GM12878 (cell line): ENCODE measurements at regions not wholly inside any gene's neighbourhood (a gene's known extent, or its start where the extent isn't known, plus 50 kb on each side); places are given as distances from the start of the nearest gene placed in this dataset.

ENCODE experiments used
- ATAC-seq: fragments of 200-7000 bp; cut with Tn5 transposase; 3 replicates; pipeline ENCODE4 v1.9.1; 2020; ENCODE audit warnings: mild to moderate bottlenecking, moderate library complexity
- BruUV-seq: library from RNA; stranded (reverse); fragments of 400-500 nt; replicated peaks from 2 replicates; lab custom pipeline; 2021; lab: Mats Ljungman, UMichigan
- CTCF ChIA-PET: fragments of 300-600 bp; sonication (Branson Sonifier 250); formaldehyde crosslinking; extraction: SDS; loops from one replicate; lab custom pipeline; 2021; ENCODE audit warnings: inconsistent platforms; lab: Yijun Ruan, JAX
- POLR2A ChIA-PET: fragments of 350-600 bp; formaldehyde crosslinking; extraction: SDS; loops from one replicate; lab custom pipeline; 2021; ENCODE audit warnings: inconsistent platforms; lab: Charles Lee
- RAD21 ChIA-PET: fragments of 300-600 bp; sonication (Branson Sonifier 250); formaldehyde crosslinking; loops from one replicate; lab custom pipeline; 2023; ENCODE audit warnings: antibody characterized with exemption; ENCODE audit not compliant: unreplicated experiment; lab: Charles Lee
- SMC1A ChIA-PET: fragments of 300-600 bp; sonication (Branson Sonifier 250); formaldehyde crosslinking; loops from one replicate; lab custom pipeline; 2023; ENCODE audit not compliant: unreplicated experiment, uncharacterized antibody; lab: Charles Lee
- DNase-seq: peaks from one replicate; pipeline ENCODE4 v3.0.0-alpha.2; 2011; ENCODE audit warnings: low read depth, low spot score
- FAIRE-seq: peaks from 3 replicates; lab custom pipeline; 2011; peaks lifted over from hg19 to GRCh38; lab: Jason Lieb, UNC
- H2AFZ ChIP-seq: 2 replicates; pipeline ENCODE4 v1.6.0; 2011; ENCODE audit warnings: low read depth, low read length, control low read depth; ENCODE audit not compliant: control insufficient read depth
- H3K27ac ChIP-seq: 2 replicates; pipeline ENCODE4 v1.5.1; 2011; ENCODE audit warnings: control low read depth; ENCODE audit not compliant: control insufficient read depth, insufficient read depth
- H3K27me3 ChIP-seq, 2 experiments: replicated peaks in 1 of 2; 2 replicates each; pipeline versions ENCODE4 v1.6.0 to v1.6.1; 2011; ENCODE audit warnings: low read length in 1 of 2; ENCODE audit not compliant: control insufficient read depth in 2 of 2, insufficient read depth in 2 of 2
- H3K36me3 ChIP-seq, 2 experiments: 2 replicates each; pipeline ENCODE4 v1.5.1; 2011; ENCODE audit warnings: low read length in 1 of 2; ENCODE audit not compliant: control insufficient read depth in 2 of 2, insufficient read depth in 2 of 2
- H3K4me1 ChIP-seq: 2 replicates; pipeline ENCODE4 v1.6.1; 2011; ENCODE audit warnings: mild to moderate bottlenecking, low read length, moderate library complexity, mixed read lengths; ENCODE audit not compliant: control insufficient read depth, insufficient read depth
- H3K4me2 ChIP-seq: 2 replicates; pipeline ENCODE4 v1.6.0; 2011; ENCODE audit warnings: control low read depth; ENCODE audit not compliant: control insufficient read depth, insufficient read depth
- H3K4me3 ChIP-seq: fragments of 200-600 bp; sonication (generic); 2 replicates; pipeline ENCODE4 v1.5.1; 2016
- H3K79me2 ChIP-seq: 2 replicates; pipeline ENCODE4 v1.6.0; 2011; ENCODE audit warnings: low read length; ENCODE audit not compliant: control insufficient read depth, insufficient read depth
- H3K9ac ChIP-seq: 2 replicates; pipeline ENCODE4 v1.8.0; 2011; ENCODE audit warnings: low read length, control low read depth, mixed read lengths; ENCODE audit not compliant: control insufficient read depth, insufficient read depth
- H3K9me3 ChIP-seq: replicated peaks from 3 replicates; pipeline ENCODE4 v1.5.1; 2011; ENCODE audit warnings: mild to moderate bottlenecking, low read length; ENCODE audit not compliant: control insufficient read depth, insufficient read depth
- H4K20me1 ChIP-seq: 2 replicates; pipeline ENCODE4 v1.6.0; 2011; ENCODE audit not compliant: control insufficient read depth, insufficient read depth
- EGR1 ChIP-seq, 2 experiments: IDR thresholded peaks; 1 replicate in 1 of 2; 2 replicates in 1 of 2; pipeline ENCODE4 v1.6.1; 2011 to 2012; ENCODE audit warnings: low read depth in 2 of 2, low read length in 2 of 2, borderline replicate concordance in 1 of 2, mild to moderate bottlenecking in 1 of 2, moderate library complexity in 1 of 2
- FOS ChIP-seq: IDR thresholded peaks from 3 replicates; pipeline ENCODE4 v1.6.1; 2011; ENCODE audit warnings: borderline replicate concordance; ENCODE audit not compliant: insufficient read length; ENCODE audit errors: extremely low read depth
- FOXM1 ChIP-seq: IDR thresholded peaks from 2 replicates; pipeline ENCODE4 v1.6.1; 2012; ENCODE audit warnings: low read depth, mild to moderate bottlenecking, inconsistent platforms, low read length, moderate library complexity
- NBN ChIP-seq: fragments of 450-650 bp; IDR thresholded peaks from 2 replicates; pipeline ENCODE4 v1.6.1; 2016
- NFXL1 ChIP-seq: fragments of 450-650 bp; IDR thresholded peaks from 2 replicates; pipeline ENCODE4 v1.6.1; 2017; ENCODE audit warnings: antibody characterized with exemption, mild to moderate bottlenecking, borderline replicate concordance
- PAX5 ChIP-seq: IDR thresholded peaks from 2 replicates; pipeline ENCODE4 v1.6.1; 2011; ENCODE audit warnings: low read depth, low read length, borderline replicate concordance
- POU2F2 ChIP-seq: IDR thresholded peaks from 3 replicates; pipeline ENCODE4 v1.6.1; 2011; ENCODE audit warnings: low read depth, mild to moderate bottlenecking, low read length, borderline replicate concordance
- RCOR1 ChIP-seq: conservative IDR thresholded peaks from 2 replicates; pipeline ENCODE4 v1.6.1; 2012; ENCODE audit warnings: low read depth, low read length, improper control_type of control experiment
- RELA ChIP-seq: fragments of 450-650 bp; IDR thresholded peaks from 2 replicates; pipeline ENCODE4 v1.8.0; 2014; ENCODE audit warnings: borderline replicate concordance; ENCODE audit not compliant: partially characterized antibody
- RUNX3 ChIP-seq: IDR thresholded peaks from 2 replicates; pipeline ENCODE4 v1.6.1; 2012; ENCODE audit warnings: low read length, inconsistent platforms
- SUPT20H ChIP-seq: IDR thresholded peaks from 2 replicates; pipeline ENCODE4 v1.6.1; 2011; ENCODE audit warnings: low read depth, mild to moderate bottlenecking, low read length, moderate library complexity, borderline replicate concordance; ENCODE audit not compliant: control insufficient read depth
- TCF7 ChIP-seq: IDR thresholded peaks from 2 replicates; pipeline ENCODE4 v1.6.1; 2014; ENCODE audit warnings: antibody characterized with exemption, borderline replicate concordance
- WGBS: methylation state at CpG from one replicate; pipeline ENCODE4 v1.1.6; 2016; ENCODE audit warnings: low lambda C conversion rate; ENCODE audit not compliant: insufficient replicate concordance, insufficient coverage; ENCODE audit errors: missing lambda C conversion rate; 5-methylcytosine and 5-hydroxymethylcytosine counted together
- in situ Hi-C: fragments of 300-500 bp; cut with MboI; formaldehyde crosslinking; loops from 9 replicates; pipeline ENCODE4 v1.14.3; 2018; ENCODE audit warnings: mixed read lengths
- intact Hi-C: fragments of 100-400 bp; cut with micrococcal nuclease; formaldehyde crosslinking; loops from one replicate; pipeline ENCODE4 v1.14.2; 2022; ENCODE audit not compliant: unreplicated experiment
- TF ChIP-seq, protein P1 (sequence below): fragments of 450-650 bp; IDR thresholded peaks from 2 replicates; pipeline ENCODE4 v1.6.1; 2016; ENCODE audit warnings: mild to moderate bottlenecking

DNA sequence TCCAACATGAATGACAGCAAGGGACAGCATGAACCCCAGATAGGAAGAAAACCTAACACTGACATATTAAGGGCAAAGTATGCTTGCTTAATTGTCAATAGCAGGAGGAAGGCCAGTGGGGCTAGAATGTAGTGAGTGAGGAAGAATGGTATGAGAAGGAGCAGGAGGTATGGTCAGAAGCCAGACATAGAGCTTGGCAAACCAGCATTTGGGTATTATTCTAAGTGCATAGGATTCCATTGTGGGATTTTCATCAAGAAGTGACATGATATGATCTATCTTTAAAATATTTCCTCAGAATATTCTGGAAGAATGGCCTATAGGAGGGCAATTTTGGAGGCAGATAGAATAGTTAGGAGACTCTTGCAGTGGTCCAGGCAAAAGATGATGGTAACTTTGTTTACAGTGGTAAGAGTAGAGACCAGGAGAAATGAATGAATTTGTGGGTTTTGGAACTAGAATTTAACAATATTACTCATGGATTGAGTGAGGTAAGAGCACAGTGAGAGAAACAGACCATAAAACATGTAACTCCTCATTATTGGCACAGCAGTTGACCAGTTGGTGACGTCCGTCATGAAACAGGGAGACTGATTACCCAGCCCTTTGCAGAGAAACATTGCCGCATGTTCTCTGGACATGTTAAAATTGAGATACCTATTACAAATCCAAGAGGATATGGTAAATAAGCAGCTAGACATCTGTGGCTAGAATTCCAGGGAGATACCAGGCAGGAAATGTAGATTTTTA is 246.5 kb upstream of the HS3ST1 start:
- no peaks in the 10 kb centered on the region for H4K20me1 ChIP-seq
- CTCF ChIA-PET = interaction anchor here (0.9 kb wide), 1 partner anchor 12 kb away, joined by 3 read pairs; no protein-coding TSS in a partner anchor
- POLR2A ChIA-PET = no interaction called here
- TF ChIP-seq, protein P1, sequence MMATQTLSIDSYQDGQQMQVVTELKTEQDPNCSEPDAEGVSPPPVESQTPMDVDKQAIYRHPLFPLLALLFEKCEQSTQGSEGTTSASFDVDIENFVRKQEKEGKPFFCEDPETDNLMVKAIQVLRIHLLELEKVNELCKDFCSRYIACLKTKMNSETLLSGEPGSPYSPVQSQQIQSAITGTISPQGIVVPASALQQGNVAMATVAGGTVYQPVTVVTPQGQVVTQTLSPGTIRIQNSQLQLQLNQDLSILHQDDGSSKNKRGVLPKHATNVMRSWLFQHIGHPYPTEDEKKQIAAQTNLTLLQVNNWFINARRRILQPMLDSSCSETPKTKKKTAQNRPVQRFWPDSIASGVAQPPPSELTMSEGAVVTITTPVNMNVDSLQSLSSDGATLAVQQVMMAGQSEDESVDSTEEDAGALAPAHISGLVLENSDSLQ = no peak
- TF ChIP-seq NFXL1 (no peak), PAX5 (no peak)
- TF ChIP-seq, all 136 proteins: peak for 0
- H3K27ac ChIP-seq = no peak overlapping the region
- no TSS peak for BruUV-seq
- RAD21 ChIA-PET = no interaction called here
- H3K4me1 ChIP-seq = no peaks in the 10 kb centered on the region
- no peak for DNase-seq
- in situ Hi-C loops = no loop called here
- no peak overlapping the region for H2AFZ ChIP-seq
- WGBS = 62% methylated on average over 3 of the region's 3 CpGs
- no peak overlapping the region for H3K9ac ChIP-seq
- H3K4me2 ChIP-seq = no peak overlapping the region
- no peaks in the 10 kb centered on the region for H3K9me3 ChIP-seq
- H3K4me3 ChIP-seq = no peak overlapping the region
- no peak for FAIRE-seq
- no peaks in the 10 kb centered on the region for H3K36me3 ChIP-seq
- intact Hi-C loops = no loop called here
- H3K79me2 ChIP-seq = no peaks in the 10 kb centered on the region
- SMC1A ChIA-PET = no interaction called here
- no peaks in the 10 kb centered on the region for H3K27me3 ChIP-seq
- ATAC-seq = no peak

DNA sequence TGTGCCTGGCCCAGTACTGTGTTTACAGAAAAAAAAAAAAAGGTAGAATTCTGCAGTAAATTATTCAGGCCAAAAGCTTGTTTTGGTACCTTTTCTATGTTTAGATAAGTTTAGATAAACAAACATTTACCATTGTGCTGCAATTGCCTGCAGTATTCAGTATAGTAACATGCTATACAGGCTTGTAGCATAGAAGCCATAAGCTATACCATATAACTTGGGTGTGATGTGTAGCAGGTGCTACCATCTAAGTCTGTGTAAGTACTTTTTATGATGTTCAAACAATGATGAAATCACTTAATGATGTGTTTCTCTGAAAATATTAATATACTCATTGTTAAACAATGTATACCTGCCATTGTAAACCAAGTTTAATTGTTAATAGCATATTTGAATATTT is 241.6 kb upstream of the HS3ST1 start:
- H3K9me3 ChIP-seq = no peaks in the 10 kb centered on the region
- DNase-seq (no peak), FAIRE-seq (no peak), ATAC-seq (no peak)
- in situ Hi-C loops = no loop called here
- no peaks in the 10 kb centered on the region for H3K27me3 ChIP-seq
- no peak overlapping the region for H3K4me2 ChIP-seq
- ChIA-PET RAD21 (no interaction called here), SMC1A (no interaction called here), CTCF (no interaction called here), POLR2A (no interaction called here)
- H3K27ac ChIP-seq = no peak overlapping the region
- intact Hi-C loops = no loop called here
- no peaks in the 10 kb centered on the region for H3K36me3 ChIP-seq
- H3K79me2 ChIP-seq = no peaks in the 10 kb centered on the region
- no peak overlapping the region for H3K4me3 ChIP-seq
- TF ChIP-seq NBN (no peak), FOS (no peak), EGR1 (IDR thresholded peaks at IDR 0.05; ENCODE audit: borderline replicate concordance in 1 of 2, low read depth in 2 of 2, low read length in 2 of 2) (no peak), RCOR1 (no peak), SUPT20H (no peak), RUNX3 (no peak), POU2F2 (no peak), RELA (no peak), FOXM1 (no peak), TCF7 (no peak)
- H2AFZ ChIP-seq = no peak overlapping the region
- no peaks in the 10 kb centered on the region for H3K4me1 ChIP-seq
- H3K9ac ChIP-seq = no peak overlapping the region
- no peaks in the 10 kb centered on the region for H4K20me1 ChIP-seq
- no TSS peak for BruUV-seq
